Peyer's patch (tissue), 4 donors: ENCODE measurements at regions not wholly inside any gene's neighbourhood (a gene's known extent, or its start where the extent isn't known, plus 50 kb on each side); places are given as distances from the start of the nearest gene placed in this dataset.

Experiments used
- POLR2A ChIP-seq, 2 donors: fragments of 450-650 bp; IDR thresholded peaks; one replicate each; pipeline ENCODE4 v1.5.1; 2017; ENCODE audit warnings: antibody characterized with exemption in 2 of 2, mild to moderate bottlenecking in 2 of 2, moderate library complexity in 2 of 2
- TF ChIP-seq, protein P1 (sequence below), 6 experiments: fragments of 450-650 bp in 4 of 6; fragments of 200-600 bp in 2 of 6; sonication (generic) in 1 of 6; IDR thresholded peaks; one replicate each; pipeline ENCODE4 v1.5.1; 2017 to 2019; ENCODE audit warnings: antibody characterized with exemption in 6 of 6, mild to moderate bottlenecking in 3 of 6, moderate library complexity in 1 of 6

- TF ChIP-seq, protein P1, sequence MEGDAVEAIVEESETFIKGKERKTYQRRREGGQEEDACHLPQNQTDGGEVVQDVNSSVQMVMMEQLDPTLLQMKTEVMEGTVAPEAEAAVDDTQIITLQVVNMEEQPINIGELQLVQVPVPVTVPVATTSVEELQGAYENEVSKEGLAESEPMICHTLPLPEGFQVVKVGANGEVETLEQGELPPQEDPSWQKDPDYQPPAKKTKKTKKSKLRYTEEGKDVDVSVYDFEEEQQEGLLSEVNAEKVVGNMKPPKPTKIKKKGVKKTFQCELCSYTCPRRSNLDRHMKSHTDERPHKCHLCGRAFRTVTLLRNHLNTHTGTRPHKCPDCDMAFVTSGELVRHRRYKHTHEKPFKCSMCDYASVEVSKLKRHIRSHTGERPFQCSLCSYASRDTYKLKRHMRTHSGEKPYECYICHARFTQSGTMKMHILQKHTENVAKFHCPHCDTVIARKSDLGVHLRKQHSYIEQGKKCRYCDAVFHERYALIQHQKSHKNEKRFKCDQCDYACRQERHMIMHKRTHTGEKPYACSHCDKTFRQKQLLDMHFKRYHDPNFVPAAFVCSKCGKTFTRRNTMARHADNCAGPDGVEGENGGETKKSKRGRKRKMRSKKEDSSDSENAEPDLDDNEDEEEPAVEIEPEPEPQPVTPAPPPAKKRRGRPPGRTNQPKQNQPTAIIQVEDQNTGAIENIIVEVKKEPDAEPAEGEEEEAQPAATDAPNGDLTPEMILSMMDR (IDR thresholded peaks at IDR 0.05), result no peak
- no peak for TF ChIP-seq POLR2A (IDR thresholded peaks at IDR 0.05)
Measured at GRCh38 chr10:111821871-111822270, 361.7 kb downstream of the GPAM start.
